ENCODE measurements at regions not wholly inside any gene's neighbourhood (a gene's known extent, or its start where the extent isn't known, plus 50 kb on each side); places are given as distances from the start of the nearest gene placed in this dataset.

GRCh38 chr10:130859427-130859826 is 452.1 kb downstream of the TCERG1L start:
- TF ChIP-seq CTCF (conservative IDR thresholded peaks at IDR 0.05; ENCODE audit: low read depth, low read length) (no peak), EZH2 (IDR thresholded peaks at IDR 0.05; ENCODE audit: borderline replicate concordance, low read depth, low read length, poor library complexity, severe bottlenecking) (no peak)

Data from A673 (cell line).